ENCODE measurements at regions not wholly inside any gene's neighbourhood (a gene's known extent, or its start where the extent isn't known, plus 50 kb on each side); places are given as distances from the start of the nearest gene placed in this dataset.

DNA sequence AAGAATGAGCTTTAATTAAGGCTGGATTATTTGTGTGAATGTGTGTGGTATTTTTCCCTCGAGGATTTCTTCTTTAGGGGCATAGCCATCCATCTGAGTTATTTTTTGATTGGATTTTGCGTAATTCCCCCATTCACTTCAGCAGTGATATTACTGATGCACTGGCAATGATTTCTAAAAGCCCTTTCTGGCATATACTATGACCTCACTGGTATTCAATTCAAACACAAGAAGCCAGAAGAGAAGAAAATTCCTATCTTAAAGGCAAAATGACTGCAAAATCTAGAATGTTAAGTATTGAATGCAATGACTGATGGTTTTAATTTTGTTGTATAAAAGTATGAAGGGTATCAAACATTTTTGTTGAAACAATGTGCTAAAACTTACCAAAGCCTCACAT is 71.1 kb upstream of the DDIT4L start:
- ATAC-seq (replicated peaks in 1 of 4) = no peak
- Mint-ChIP-seq H3K4me3 (no peak overlapping the region), H3K36me3 (no peaks in the 10 kb centered on the region), H3K27ac (no peak overlapping the region), H3K4me1 (no peaks in the 10 kb centered on the region), H3K9me3 (peaks cover 3% of the 10 kb centered on the region in 3 donors), H3K27me3 (peaks cover 3% of the 10 kb centered on the region in 2 donors)
- no peaks in the 10 kb centered on the region for H3K27me3 ChIP-seq (replicated peaks in 1 of 2; ENCODE audit: control insufficient read depth in 2 of 2, extremely low read depth in 1 of 2, insufficient read depth in 2 of 2, low read length in 1 of 2)
- no peaks in the 10 kb centered on the region for H3K4me1 ChIP-seq (ENCODE audit: control insufficient read depth in 1 of 2, extremely low read depth in 1 of 2, insufficient read depth in 2 of 2, low read length in 2 of 2)
- ChIA-PET CTCF (no interaction called here), POLR2A (no interaction called here)
- no peaks in the 10 kb centered on the region for H3K36me3 ChIP-seq (ENCODE audit: control insufficient read depth in 2 of 2, extremely low read depth in 1 of 2, insufficient read depth in 1 of 2, low read length in 1 of 2)
- DNase-seq = no peak
- H3K4me3 ChIP-seq (ENCODE audit: control insufficient read depth in 1 of 2, extremely low read depth in 1 of 2, low read length in 1 of 2) = no peak overlapping the region
- WGBS (ENCODE audit: insufficient coverage) = no CpG with 5 or more reads among the region's 2 CpGs
- H3K9me3 ChIP-seq = no peaks in the 10 kb centered on the region
- no peak overlapping the region for H3K27ac ChIP-seq (ENCODE audit: low read length)

DNA sequence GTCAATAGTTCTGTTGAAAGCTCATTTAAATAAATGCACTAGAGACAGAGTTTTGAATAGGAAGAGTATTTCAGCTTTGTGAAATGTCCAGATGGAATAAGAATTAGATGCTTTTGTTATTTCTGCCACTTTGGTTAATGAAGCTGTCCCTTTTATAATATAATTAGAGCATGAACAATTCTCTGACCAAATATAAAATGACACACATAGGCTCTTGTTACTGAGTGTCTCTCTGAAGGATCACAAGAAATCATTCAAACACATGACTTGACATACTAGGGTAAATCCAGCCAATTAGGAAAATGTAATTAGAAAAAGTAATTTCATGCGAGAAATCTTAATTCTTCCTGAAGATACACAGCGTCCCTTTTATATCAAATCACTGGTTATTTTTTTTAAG is 68.4 kb upstream of the DDIT4L start:
- DNase-seq (no peak), ATAC-seq (replicated peaks in 1 of 4) (no peak)
- H3K9me3 ChIP-seq = no peaks in the 10 kb centered on the region
- H3K27me3 ChIP-seq (replicated peaks in 1 of 2; ENCODE audit: control insufficient read depth in 2 of 2, extremely low read depth in 1 of 2, insufficient read depth in 2 of 2, low read length in 1 of 2) = no peaks in the 10 kb centered on the region
- H3K27ac ChIP-seq (ENCODE audit: low read length) = no peak overlapping the region
- ChIA-PET POLR2A (no interaction called here), CTCF (no interaction called here)
- H3K9me3 Mint-ChIP-seq = no peaks in the 10 kb centered on the region
- no CpG with 5 or more reads among the region's 2 CpGs for WGBS (ENCODE audit: insufficient coverage)
- H3K27ac Mint-ChIP-seq = no peak overlapping the region
- H3K36me3 Mint-ChIP-seq = no peaks in the 10 kb centered on the region
- H3K27me3 Mint-ChIP-seq = peaks cover 4 to 6% of the 10 kb centered on the region in 2 donors
- H3K4me1 Mint-ChIP-seq = no peaks in the 10 kb centered on the region
- H3K4me3 ChIP-seq (ENCODE audit: control insufficient read depth in 1 of 2, extremely low read depth in 1 of 2, low read length in 1 of 2) = no peak overlapping the region
- no peaks in the 10 kb centered on the region for H3K36me3 ChIP-seq (ENCODE audit: control insufficient read depth in 2 of 2, extremely low read depth in 1 of 2, insufficient read depth in 1 of 2, low read length in 1 of 2)
- no peak overlapping the region for H3K4me3 Mint-ChIP-seq
- no peaks in the 10 kb centered on the region for H3K4me1 ChIP-seq (ENCODE audit: control insufficient read depth in 1 of 2, extremely low read depth in 1 of 2, insufficient read depth in 2 of 2, low read length in 2 of 2)

DNA sequence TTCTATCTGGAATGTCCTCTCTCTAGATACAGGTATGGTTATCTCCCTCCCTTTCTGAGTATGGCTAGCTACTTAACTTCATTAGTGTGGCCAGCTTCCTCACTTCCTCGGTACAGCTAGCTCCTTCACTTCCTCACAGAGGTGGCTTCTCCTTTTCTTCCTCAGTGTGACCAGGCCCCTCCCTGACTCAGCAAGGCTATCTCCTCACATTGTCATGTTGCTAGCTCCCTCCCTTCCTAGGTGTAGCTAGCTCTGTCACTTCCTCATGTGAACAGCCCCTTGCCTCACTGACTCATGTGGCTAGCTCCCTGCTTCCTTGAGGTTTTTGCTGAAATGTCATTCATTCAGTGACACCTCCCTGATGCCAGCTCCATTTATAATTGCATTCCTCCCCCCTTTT is 67.3 kb upstream of the DDIT4L start:
- POLR2A ChIA-PET = no interaction called here
- Mint-ChIP-seq H3K27me3 (peaks cover 4 to 6% of the 10 kb centered on the region in 2 donors), H3K4me1 (no peaks in the 10 kb centered on the region), H3K4me3 (no peak overlapping the region), H3K27ac (no peak overlapping the region), H3K9me3 (no peaks in the 10 kb centered on the region), H3K36me3 (no peaks in the 10 kb centered on the region)
- Histone ChIP-seq H3K27ac (ENCODE audit: low read length) (no peak overlapping the region), H3K4me3 (ENCODE audit: control insufficient read depth in 1 of 2, extremely low read depth in 1 of 2, low read length in 1 of 2) (no peak overlapping the region), H3K36me3 (ENCODE audit: control insufficient read depth in 2 of 2, extremely low read depth in 1 of 2, insufficient read depth in 1 of 2, low read length in 1 of 2) (no peaks in the 10 kb centered on the region), H3K9me3 (no peaks in the 10 kb centered on the region), H3K4me1 (ENCODE audit: control insufficient read depth in 1 of 2, extremely low read depth in 1 of 2, insufficient read depth in 2 of 2, low read length in 2 of 2) (no peaks in the 10 kb centered on the region), H3K27me3 (replicated peaks in 1 of 2; ENCODE audit: control insufficient read depth in 2 of 2, extremely low read depth in 1 of 2, insufficient read depth in 2 of 2, low read length in 1 of 2) (no peaks in the 10 kb centered on the region)
- CTCF ChIA-PET = no interaction called here
- DNase-seq (no peak), ATAC-seq (replicated peaks in 1 of 4) (no peak)
- WGBS (ENCODE audit: insufficient coverage) = no CpG with 5 or more reads among the region's 1 CpG

DNA sequence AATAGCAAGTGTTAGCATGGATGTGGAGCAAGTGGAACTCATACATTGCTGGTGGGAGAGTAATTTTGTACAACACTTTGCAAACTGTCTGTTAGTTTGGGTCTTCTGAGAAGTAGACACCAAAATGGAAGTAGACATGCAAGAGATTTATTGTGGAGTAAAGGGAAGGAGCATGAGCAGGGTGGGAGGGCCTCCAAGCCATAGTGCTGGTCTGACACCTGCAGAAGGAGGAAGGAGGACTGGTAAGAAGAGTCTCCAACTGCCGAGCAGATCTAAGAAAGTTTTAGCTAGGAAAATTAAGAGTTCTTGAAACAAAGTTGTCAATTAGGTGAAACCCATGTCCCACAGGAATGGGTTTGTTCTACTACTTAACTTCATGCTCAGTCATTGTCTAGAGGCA is 64.0 kb upstream of the DDIT4L start:
- no peak overlapping the region for H3K4me3 ChIP-seq (ENCODE audit: control insufficient read depth in 1 of 2, extremely low read depth in 1 of 2, low read length in 1 of 2)
- no peaks in the 10 kb centered on the region for H3K4me1 ChIP-seq (ENCODE audit: control insufficient read depth in 1 of 2, extremely low read depth in 1 of 2, insufficient read depth in 2 of 2, low read length in 2 of 2)
- CTCF ChIA-PET = no interaction called here
- Mint-ChIP-seq H3K4me3 (no peak overlapping the region), H3K27me3 (peaks cover 4 to 6% of the 10 kb centered on the region in 2 donors), H3K36me3 (no peaks in the 10 kb centered on the region), H3K4me1 (no peaks in the 10 kb centered on the region), H3K27ac (no peak overlapping the region), H3K9me3 (no peaks in the 10 kb centered on the region)
- H3K27ac ChIP-seq (ENCODE audit: low read length) = no peak overlapping the region
- POLR2A ChIA-PET = no interaction called here
- DNase-seq (no peak), ATAC-seq (replicated peaks in 1 of 4) (no peak)
- H3K9me3 ChIP-seq = no peaks in the 10 kb centered on the region
- 33% methylated on average over 1 of the region's 1 CpG for WGBS (ENCODE audit: insufficient coverage)
- H3K27me3 ChIP-seq (replicated peaks in 1 of 2; ENCODE audit: control insufficient read depth in 2 of 2, extremely low read depth in 1 of 2, insufficient read depth in 2 of 2, low read length in 1 of 2) = no peaks in the 10 kb centered on the region
- no peaks in the 10 kb centered on the region for H3K36me3 ChIP-seq (ENCODE audit: control insufficient read depth in 2 of 2, extremely low read depth in 1 of 2, insufficient read depth in 1 of 2, low read length in 1 of 2)

DNA sequence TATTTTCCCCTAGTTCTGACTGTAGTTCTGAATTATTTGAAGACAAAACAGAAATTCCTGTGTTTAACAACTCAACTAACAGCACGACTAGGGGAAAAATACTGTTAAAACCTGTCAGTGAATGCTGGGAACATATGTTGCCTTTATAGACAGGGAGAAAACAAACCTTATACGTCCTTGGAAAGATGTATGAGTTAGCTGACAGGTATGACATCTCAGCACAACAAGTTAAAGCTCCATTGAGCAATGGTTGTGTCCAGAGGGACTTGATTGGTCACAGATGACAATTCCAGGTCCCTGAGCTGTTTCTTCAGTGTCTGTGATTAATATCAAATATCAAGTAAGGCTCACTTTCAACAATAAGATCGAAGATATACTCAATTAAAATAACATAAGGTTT is 58.2 kb upstream of the DDIT4L start:
- Mint-ChIP-seq H3K4me1 (no peaks in the 10 kb centered on the region), H3K9me3 (no peaks in the 10 kb centered on the region), H3K36me3 (no peaks in the 10 kb centered on the region), H3K27ac (no peak overlapping the region), H3K4me3 (no peak overlapping the region), H3K27me3 (peaks cover 0 to 4% of the 10 kb centered on the region in 2 donors)
- Histone ChIP-seq H3K27me3 (replicated peaks in 1 of 2; ENCODE audit: control insufficient read depth in 2 of 2, extremely low read depth in 1 of 2, insufficient read depth in 2 of 2, low read length in 1 of 2) (no peaks in the 10 kb centered on the region), H3K27ac (ENCODE audit: low read length) (no peak overlapping the region), H3K36me3 (ENCODE audit: control insufficient read depth in 2 of 2, extremely low read depth in 1 of 2, insufficient read depth in 1 of 2, low read length in 1 of 2) (no peaks in the 10 kb centered on the region), H3K9me3 (no peaks in the 10 kb centered on the region), H3K4me1 (ENCODE audit: control insufficient read depth in 1 of 2, extremely low read depth in 1 of 2, insufficient read depth in 2 of 2, low read length in 2 of 2) (no peaks in the 10 kb centered on the region), H3K4me3 (ENCODE audit: control insufficient read depth in 1 of 2, extremely low read depth in 1 of 2, low read length in 1 of 2) (no peak overlapping the region)
- CTCF ChIA-PET = interaction anchor here in 1 of 2 donors (0.6 kb wide), 1 partner anchor 1482 kb away, joined by 3 read pairs; no protein-coding TSS in a partner anchor
- DNase-seq = no peak
- no peak for ATAC-seq (replicated peaks in 1 of 4)
- no CpG with 5 or more reads among the region's 3 CpGs for WGBS (ENCODE audit: insufficient coverage)
- POLR2A ChIA-PET = interaction anchor here in 1 of 2 donors (0.6 kb wide), 1 partner anchor 132 kb away, joined by 3 read pairs; no protein-coding TSS in a partner anchor

DNA sequence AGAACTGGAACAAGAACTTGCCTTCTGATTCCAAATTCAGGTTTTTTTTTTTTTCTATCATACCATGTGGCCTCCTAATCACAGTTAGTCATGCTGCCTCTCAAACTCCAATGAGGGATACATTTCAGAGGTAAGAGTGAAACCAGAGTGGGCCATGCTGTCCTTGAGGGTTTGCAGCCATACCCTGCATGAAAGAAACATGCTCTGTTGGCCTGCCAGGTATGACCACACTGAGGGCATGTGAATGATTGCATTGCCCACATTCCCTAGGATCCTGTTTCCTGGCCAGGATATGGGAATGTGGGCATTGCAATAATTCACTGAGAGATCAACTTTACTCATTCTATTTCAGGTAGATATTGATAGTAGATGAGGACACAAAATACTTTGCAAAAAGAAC is 56.4 kb upstream of the DDIT4L start:
- no peaks in the 10 kb centered on the region for H3K36me3 ChIP-seq (ENCODE audit: control insufficient read depth in 2 of 2, extremely low read depth in 1 of 2, insufficient read depth in 1 of 2, low read length in 1 of 2)
- no peaks in the 10 kb centered on the region for H3K36me3 Mint-ChIP-seq
- POLR2A ChIA-PET = no interaction called here

DNA sequence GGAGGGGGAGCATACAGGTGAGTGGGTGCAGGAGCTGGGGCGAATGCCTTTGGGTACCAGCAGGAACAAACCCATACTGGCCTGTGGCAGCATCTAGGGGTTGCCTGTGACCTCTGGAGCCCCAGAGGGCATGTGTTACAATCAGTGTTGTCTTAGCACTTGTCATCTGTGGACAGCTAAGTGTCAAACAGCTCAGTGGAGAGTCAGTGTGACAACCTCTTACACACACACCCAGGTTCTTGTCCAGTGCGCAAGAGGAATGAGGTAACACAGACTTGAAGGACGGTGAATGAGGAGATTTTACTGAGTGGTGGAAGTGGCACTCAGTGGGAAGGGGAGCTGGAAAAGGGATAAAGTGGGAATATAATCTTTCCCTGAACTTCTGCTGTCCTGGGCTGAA is 54.1 kb upstream of the DDIT4L start:
- H3K4me3 Mint-ChIP-seq = no peak overlapping the region
- peaks cover 0 to 5% (median 0%) of the 10 kb centered on the region in 3 donors for H3K4me1 Mint-ChIP-seq
- Histone ChIP-seq H3K4me3 (ENCODE audit: control insufficient read depth in 1 of 2, extremely low read depth in 1 of 2, low read length in 1 of 2) (no peak overlapping the region), H3K27ac (ENCODE audit: low read length) (no peak overlapping the region), H3K27me3 (replicated peaks in 1 of 2; ENCODE audit: control insufficient read depth in 2 of 2, extremely low read depth in 1 of 2, insufficient read depth in 2 of 2, low read length in 1 of 2) (no peaks in the 10 kb centered on the region), H3K36me3 (ENCODE audit: control insufficient read depth in 2 of 2, extremely low read depth in 1 of 2, insufficient read depth in 1 of 2, low read length in 1 of 2) (no peaks in the 10 kb centered on the region), H3K4me1 (ENCODE audit: control insufficient read depth in 1 of 2, extremely low read depth in 1 of 2, insufficient read depth in 2 of 2, low read length in 2 of 2) (no peaks in the 10 kb centered on the region), H3K9me3 (no peaks in the 10 kb centered on the region)
- POLR2A ChIA-PET = no interaction called here
- no peaks in the 10 kb centered on the region for H3K36me3 Mint-ChIP-seq
- peaks cover 0 to 4% of the 10 kb centered on the region in 2 donors for H3K27me3 Mint-ChIP-seq
- H3K9me3 Mint-ChIP-seq = no peaks in the 10 kb centered on the region
- CTCF ChIA-PET = interaction anchor here in 1 of 2 donors (0.5 kb wide), 1 partner anchor 9 kb away, joined by 3 read pairs; no protein-coding TSS in a partner anchor
- ATAC-seq (replicated peaks in 1 of 4) = no peak
- H3K27ac Mint-ChIP-seq = no peak overlapping the region
- WGBS (ENCODE audit: insufficient coverage) = 71% methylated on average over 1 of the region's 3 CpGs
- no peak for DNase-seq

More for the DNA sequence above, 56.4 kb upstream of the DDIT4L start:
- no peaks in the 10 kb centered on the region for H3K9me3 ChIP-seq
- Mint-ChIP-seq H3K4me1 (no peaks in the 10 kb centered on the region), H3K9me3 (no peaks in the 10 kb centered on the region), H3K27ac (no peak overlapping the region), H3K4me3 (no peak overlapping the region), H3K27me3 (peaks cover 0 to 4% of the 10 kb centered on the region in 2 donors)
- ATAC-seq (replicated peaks in 1 of 4) (no peak), DNase-seq (no peak)
- no peaks in the 10 kb centered on the region for H3K27me3 ChIP-seq (replicated peaks in 1 of 2; ENCODE audit: control insufficient read depth in 2 of 2, extremely low read depth in 1 of 2, insufficient read depth in 2 of 2, low read length in 1 of 2)
- no peak overlapping the region for H3K27ac ChIP-seq (ENCODE audit: low read length)
- CTCF ChIA-PET = no interaction called here
- no peak overlapping the region for H3K4me3 ChIP-seq (ENCODE audit: control insufficient read depth in 1 of 2, extremely low read depth in 1 of 2, low read length in 1 of 2)
- H3K4me1 ChIP-seq (ENCODE audit: control insufficient read depth in 1 of 2, extremely low read depth in 1 of 2, insufficient read depth in 2 of 2, low read length in 2 of 2) = no peaks in the 10 kb centered on the region

All from T-cell (primary cell).